HL-60 (cell line): ENCODE measurements at regions not wholly inside any gene's neighbourhood (a gene's known extent, or its start where the extent isn't known, plus 50 kb on each side); places are given as distances from the start of the nearest gene placed in this dataset.
"Not testable (repeated sequence)": the region's sequence is repeated elsewhere in the genome, so short reads cannot be mapped to it uniquely, and the experiment has no call there.

Source experiments
- GABPA ChIP-seq: IDR thresholded peaks from 2 replicates; pipeline ENCODE4 v1.6.1; 2012; ENCODE audit warnings: low read depth
- POLR2AphosphoS5 ChIP-seq: IDR thresholded peaks from 2 replicates; pipeline ENCODE4 v1.6.1; 2012; ENCODE audit warnings: low read depth
- REST ChIP-seq: IDR thresholded peaks from 2 replicates; pipeline ENCODE4 v1.6.1; 2012; ENCODE audit warnings: low read depth; ENCODE audit not compliant: insufficient replicate concordance
- TF ChIP-seq, protein P1 (sequence below): IDR thresholded peaks from one replicate; pipeline ENCODE4 v1.5.1; 2011; ENCODE audit warnings: low read length, control low read depth, inconsistent platforms; ENCODE audit not compliant: insufficient read depth

- TF ChIP-seq, protein P1, sequence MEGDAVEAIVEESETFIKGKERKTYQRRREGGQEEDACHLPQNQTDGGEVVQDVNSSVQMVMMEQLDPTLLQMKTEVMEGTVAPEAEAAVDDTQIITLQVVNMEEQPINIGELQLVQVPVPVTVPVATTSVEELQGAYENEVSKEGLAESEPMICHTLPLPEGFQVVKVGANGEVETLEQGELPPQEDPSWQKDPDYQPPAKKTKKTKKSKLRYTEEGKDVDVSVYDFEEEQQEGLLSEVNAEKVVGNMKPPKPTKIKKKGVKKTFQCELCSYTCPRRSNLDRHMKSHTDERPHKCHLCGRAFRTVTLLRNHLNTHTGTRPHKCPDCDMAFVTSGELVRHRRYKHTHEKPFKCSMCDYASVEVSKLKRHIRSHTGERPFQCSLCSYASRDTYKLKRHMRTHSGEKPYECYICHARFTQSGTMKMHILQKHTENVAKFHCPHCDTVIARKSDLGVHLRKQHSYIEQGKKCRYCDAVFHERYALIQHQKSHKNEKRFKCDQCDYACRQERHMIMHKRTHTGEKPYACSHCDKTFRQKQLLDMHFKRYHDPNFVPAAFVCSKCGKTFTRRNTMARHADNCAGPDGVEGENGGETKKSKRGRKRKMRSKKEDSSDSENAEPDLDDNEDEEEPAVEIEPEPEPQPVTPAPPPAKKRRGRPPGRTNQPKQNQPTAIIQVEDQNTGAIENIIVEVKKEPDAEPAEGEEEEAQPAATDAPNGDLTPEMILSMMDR: not testable (repeated sequence)
- not testable (repeated sequence) for TF ChIP-seq POLR2AphosphoS5, REST, GABPA
Measured at GRCh38 chr4:138435733-138436132, 193.6 kb upstream of the SLC7A11 start.
